Vagina (tissue), 2 donors: ENCODE measurements at regions not wholly inside any gene's neighbourhood (a gene's known extent, or its start where the extent isn't known, plus 50 kb on each side); places are given as distances from the start of the nearest gene placed in this dataset.

Experiments used
- DNase-seq, 2 donors: peaks; one replicate each; pipeline ENCODE4 v3.0.0-alpha.2; 2017; ENCODE audit errors: extremely low spot score in 2 of 2
- H3K27ac ChIP-seq: fragments of 200-600 bp; sonication (generic); one replicate; pipeline ENCODE4 v1.5.1; 2019
- H3K27me3 ChIP-seq: fragments of 200-600 bp; sonication (generic); one replicate; pipeline ENCODE4 v1.5.1; 2019
- H3K36me3 ChIP-seq, 2 donors: fragments of 200-600 bp; sonication (generic); one replicate each; pipeline ENCODE4 v1.5.1; 2017 to 2019
- H3K4me1 ChIP-seq: fragments of 200-600 bp; sonication (generic); one replicate; pipeline ENCODE4 v1.5.1; 2019
- H3K4me3 ChIP-seq, 2 donors: fragments of 200-600 bp; sonication (generic); 1 replicate in 1 of 2; 2 replicates in 1 of 2; pipeline ENCODE4 v1.5.1; 2016 to 2019
- H3K9me3 ChIP-seq: fragments of 200-600 bp; sonication (generic); one replicate; pipeline ENCODE4 v1.5.1; 2019
- POLR2A ChIP-seq, 2 donors: fragments of 450-650 bp; IDR thresholded peaks; one replicate each; pipeline ENCODE4 v1.6.1; 2017; ENCODE audit warnings: antibody characterized with exemption in 2 of 2, mild to moderate bottlenecking in 2 of 2, moderate library complexity in 2 of 2
- POLR2AphosphoS5 ChIP-seq, 2 donors: sonication (generic); formaldehyde crosslinking; IDR thresholded peaks; one replicate each; pipeline ENCODE4 v1.9.0; 2017; ENCODE audit warnings: antibody characterized with exemption in 2 of 2, mild to moderate bottlenecking in 2 of 2, low read depth in 1 of 2; ENCODE audit not compliant: insufficient read depth in 1 of 2
- intact Hi-C: fragments of 100-400 bp; cut with DNase I; formaldehyde crosslinking; loops from one replicate; pipeline ENCODE4 v1.15.1; 2023
- TF ChIP-seq, protein P1 (sequence below), 3 experiments: fragments of 450-650 bp in 2 of 3; fragments of 200-600 bp in 1 of 3; sonication (generic) in 1 of 3; IDR thresholded peaks; one replicate each; pipeline ENCODE4 v1.5.1; 2017 to 2019; ENCODE audit warnings: antibody characterized with exemption in 3 of 3, mild to moderate bottlenecking in 2 of 3, moderate library complexity in 2 of 3

DNA sequence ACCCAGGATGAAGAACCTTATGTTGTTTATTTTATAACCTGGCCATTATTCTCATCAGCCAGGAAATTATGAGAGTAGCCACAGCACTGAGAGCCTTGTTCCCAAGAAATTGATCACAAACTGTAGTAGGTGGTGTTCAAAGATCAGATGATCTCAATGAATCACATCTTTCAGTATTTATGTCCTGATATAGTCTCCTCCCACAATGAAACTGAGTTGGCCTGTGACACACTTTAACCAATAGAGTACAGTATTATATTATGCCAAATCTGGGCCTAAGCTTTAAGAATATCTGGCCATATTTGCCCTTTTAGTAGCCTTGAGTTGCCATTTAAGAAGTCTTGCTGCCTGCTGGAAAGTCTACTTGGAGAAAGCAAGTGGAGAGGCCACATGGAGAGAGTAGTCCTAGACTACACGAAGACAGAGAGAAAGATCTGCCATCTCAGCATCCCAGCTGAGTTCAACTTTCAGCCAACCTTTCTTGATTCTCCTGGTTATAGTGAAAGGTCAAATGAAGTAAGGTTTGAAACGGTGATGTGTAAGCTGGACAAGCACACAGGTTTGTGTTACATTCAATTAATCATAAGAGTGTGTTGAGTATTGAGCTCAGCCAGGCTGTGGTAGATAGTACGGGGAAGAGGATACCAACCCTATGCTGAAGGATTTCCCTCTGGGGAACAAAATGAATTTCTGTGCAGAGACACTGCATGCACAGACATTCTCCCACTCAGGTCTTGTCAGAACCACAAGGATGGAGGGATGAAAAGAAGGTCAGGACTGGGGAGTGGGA, 561.8 kb downstream of the SOX6 start:
- Histone ChIP-seq H3K27ac (no peak overlapping the region), H3K4me1 (no peaks in the 10 kb centered on the region), H3K27me3 (no peaks in the 10 kb centered on the region), H3K9me3 (no peaks in the 10 kb centered on the region), H3K36me3 (no peaks in the 10 kb centered on the region), H3K4me3 (no peak overlapping the region)
- DNase-seq, result no peak
- intact Hi-C loops, result no loop called here
- TF ChIP-seq POLR2A (IDR thresholded peaks at IDR 0.05), result no peak
- TF ChIP-seq, protein P1, sequence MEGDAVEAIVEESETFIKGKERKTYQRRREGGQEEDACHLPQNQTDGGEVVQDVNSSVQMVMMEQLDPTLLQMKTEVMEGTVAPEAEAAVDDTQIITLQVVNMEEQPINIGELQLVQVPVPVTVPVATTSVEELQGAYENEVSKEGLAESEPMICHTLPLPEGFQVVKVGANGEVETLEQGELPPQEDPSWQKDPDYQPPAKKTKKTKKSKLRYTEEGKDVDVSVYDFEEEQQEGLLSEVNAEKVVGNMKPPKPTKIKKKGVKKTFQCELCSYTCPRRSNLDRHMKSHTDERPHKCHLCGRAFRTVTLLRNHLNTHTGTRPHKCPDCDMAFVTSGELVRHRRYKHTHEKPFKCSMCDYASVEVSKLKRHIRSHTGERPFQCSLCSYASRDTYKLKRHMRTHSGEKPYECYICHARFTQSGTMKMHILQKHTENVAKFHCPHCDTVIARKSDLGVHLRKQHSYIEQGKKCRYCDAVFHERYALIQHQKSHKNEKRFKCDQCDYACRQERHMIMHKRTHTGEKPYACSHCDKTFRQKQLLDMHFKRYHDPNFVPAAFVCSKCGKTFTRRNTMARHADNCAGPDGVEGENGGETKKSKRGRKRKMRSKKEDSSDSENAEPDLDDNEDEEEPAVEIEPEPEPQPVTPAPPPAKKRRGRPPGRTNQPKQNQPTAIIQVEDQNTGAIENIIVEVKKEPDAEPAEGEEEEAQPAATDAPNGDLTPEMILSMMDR (IDR thresholded peaks at IDR 0.05), result no peak
- TF ChIP-seq POLR2AphosphoS5 (IDR thresholded peaks at IDR 0.05; ENCODE audit: insufficient read depth in 1 of 2, low read depth in 1 of 2), result no peak

DNA sequence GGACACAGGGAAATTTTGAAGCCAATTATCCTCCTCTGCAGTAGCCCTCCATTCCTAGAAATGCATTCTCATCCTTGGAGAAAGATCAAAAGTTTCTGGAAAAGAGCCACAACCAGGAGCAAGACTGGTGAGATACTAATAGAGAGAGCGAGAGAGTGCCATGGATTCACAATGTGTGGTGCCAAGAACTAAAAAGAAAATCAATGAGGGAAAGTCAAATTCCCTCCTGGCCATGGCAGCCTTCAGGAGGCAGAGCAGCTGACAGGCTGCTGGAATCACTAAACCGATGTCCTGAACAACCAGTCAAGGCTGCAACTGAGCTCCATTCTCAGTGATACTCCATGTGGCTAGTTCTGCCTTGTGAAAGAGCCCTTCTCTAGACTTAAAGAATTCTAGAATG, 561.0 kb downstream of the SOX6 start:
- no peak overlapping the region for H3K4me3 ChIP-seq
- TF ChIP-seq, protein P1 (IDR thresholded peaks at IDR 0.05), result no peak
- TF ChIP-seq POLR2A (IDR thresholded peaks at IDR 0.05) (no peak), POLR2AphosphoS5 (IDR thresholded peaks at IDR 0.05; ENCODE audit: insufficient read depth in 1 of 2, low read depth in 1 of 2) (no peak)
- intact Hi-C loops, result no loop called here

DNA sequence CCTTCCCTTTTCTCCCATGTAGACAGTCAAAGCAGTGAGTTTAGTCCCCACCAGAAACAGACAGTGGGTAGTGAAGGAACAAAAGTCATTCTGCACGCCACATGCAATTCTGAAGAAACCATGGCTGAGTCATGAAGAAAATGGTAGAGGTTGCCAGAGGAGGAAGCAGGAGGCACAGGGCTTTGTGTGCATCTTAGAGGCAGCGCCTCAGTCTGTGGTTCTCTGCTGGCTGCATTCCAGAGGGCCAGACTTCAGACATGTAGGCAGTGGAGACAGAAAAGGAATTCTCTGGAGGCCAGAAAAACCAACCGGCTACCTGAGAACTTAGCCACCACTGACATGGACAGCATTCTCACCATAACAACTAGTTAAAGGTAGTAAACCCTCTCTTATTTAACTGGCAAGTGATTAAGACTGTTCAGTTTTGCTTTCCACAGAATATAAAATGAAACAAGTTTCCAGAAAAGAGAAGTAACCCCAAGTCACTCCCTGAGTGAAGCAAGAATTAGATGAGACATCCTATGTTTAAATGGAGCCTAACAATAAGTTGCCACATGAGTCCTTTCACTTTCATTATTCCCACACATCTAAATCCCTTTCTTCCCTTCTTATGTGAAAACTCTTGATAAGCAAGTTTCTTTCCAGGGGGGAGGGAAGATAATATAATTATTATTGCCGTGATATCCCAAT, 556.1 kb downstream of the SOX6 start:
- H3K4me3 ChIP-seq, result no peak overlapping the region
- no peaks in the 10 kb centered on the region for H3K36me3 ChIP-seq
- no peak for DNase-seq
- H3K4me1 ChIP-seq, result no peaks in the 10 kb centered on the region
- TF ChIP-seq POLR2A (IDR thresholded peaks at IDR 0.05), result no peak
- TF ChIP-seq, protein P1 (IDR thresholded peaks at IDR 0.05), result no peak
- H3K9me3 ChIP-seq, result no peaks in the 10 kb centered on the region
- H3K27ac ChIP-seq, result no peak overlapping the region
- no peaks in the 10 kb centered on the region for H3K27me3 ChIP-seq
- intact Hi-C loops, result no loop called here

More for the DNA sequence above, 561.0 kb downstream of the SOX6 start:
- Histone ChIP-seq H3K27ac (no peak overlapping the region), H3K9me3 (no peaks in the 10 kb centered on the region), H3K27me3 (no peaks in the 10 kb centered on the region), H3K36me3 (no peaks in the 10 kb centered on the region), H3K4me1 (no peaks in the 10 kb centered on the region)
- DNase-seq, result no peak

DNA sequence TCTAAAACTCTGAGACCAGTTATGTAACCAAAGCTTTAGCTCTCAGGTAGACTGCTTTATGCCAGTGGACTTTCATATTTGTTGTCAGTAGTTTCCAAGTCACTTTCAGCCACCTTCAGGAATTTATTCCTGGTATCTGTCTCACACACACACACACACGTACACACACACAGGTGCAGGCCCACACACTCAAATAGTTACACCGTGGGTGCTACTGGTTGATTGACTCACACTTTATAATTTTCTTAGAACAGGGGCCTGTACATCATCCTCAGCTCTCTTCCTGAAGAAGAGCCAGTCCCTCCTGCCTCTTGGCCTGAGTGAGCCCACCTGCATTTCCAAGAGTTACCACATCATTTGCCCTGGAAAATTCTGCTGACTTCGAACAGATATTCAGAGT, 555.2 kb downstream of the SOX6 start:
- TF ChIP-seq POLR2AphosphoS5 (IDR thresholded peaks at IDR 0.05; ENCODE audit: insufficient read depth in 1 of 2, low read depth in 1 of 2), result no peak
- no peak for TF ChIP-seq POLR2A (IDR thresholded peaks at IDR 0.05)
- TF ChIP-seq, protein P1 (IDR thresholded peaks at IDR 0.05), result no peak
- no peak overlapping the region for H3K27ac ChIP-seq
- H3K9me3 ChIP-seq, result no peaks in the 10 kb centered on the region
- no peaks in the 10 kb centered on the region for H3K4me1 ChIP-seq
- no peaks in the 10 kb centered on the region for H3K27me3 ChIP-seq
- no peak for DNase-seq
- no peak overlapping the region for H3K4me3 ChIP-seq
- H3K36me3 ChIP-seq, result no peaks in the 10 kb centered on the region
- intact Hi-C loops, result no loop called here

DNA sequence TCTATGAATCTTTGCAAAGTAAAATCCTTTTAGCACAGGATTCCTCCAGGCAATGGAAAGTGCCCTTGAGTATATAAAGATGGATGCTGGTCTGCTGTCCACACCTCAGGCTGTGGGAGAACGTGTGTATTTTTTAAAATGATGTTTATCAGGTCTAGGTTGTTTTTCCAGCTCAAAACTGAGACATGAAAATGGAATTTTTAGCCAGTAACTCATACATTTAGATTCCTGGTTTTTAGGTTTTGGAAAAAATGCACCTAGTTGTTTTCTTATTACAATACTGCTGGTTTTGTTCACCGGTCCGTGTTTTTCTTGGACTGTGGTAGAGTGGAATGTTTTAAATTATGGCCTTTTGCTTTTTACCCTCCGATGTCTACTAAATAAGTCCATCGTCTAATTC, 554.7 kb downstream of the SOX6 start:
- Histone ChIP-seq H3K27me3 (no peaks in the 10 kb centered on the region), H3K27ac (no peak overlapping the region), H3K4me1 (no peaks in the 10 kb centered on the region), H3K36me3 (no peaks in the 10 kb centered on the region), H3K4me3 (no peak overlapping the region), H3K9me3 (no peaks in the 10 kb centered on the region)
- no peak for DNase-seq
- TF ChIP-seq POLR2AphosphoS5 (IDR thresholded peaks at IDR 0.05; ENCODE audit: insufficient read depth in 1 of 2, low read depth in 1 of 2) (no peak), POLR2A (IDR thresholded peaks at IDR 0.05) (no peak)
- intact Hi-C loops, result no loop called here
